GM23338 (cell line): ENCODE measurements at regions not wholly inside any gene's neighbourhood (a gene's known extent, or its start where the extent isn't known, plus 50 kb on each side); places are given as distances from the start of the nearest gene placed in this dataset.

Experiments
- ATAC-seq: fragments of 200-7000 bp; cut with Tn5 transposase; 3 replicates; pipeline ENCODE4 v1.9.1; 2020
- DNase-seq: peaks from one replicate; pipeline ENCODE4 v3.0.0-alpha.2; 2015; ENCODE audit warnings: low spot score
- H2AFZ ChIP-seq: fragments of 200-600 bp; sonication (generic); 2 replicates; pipeline ENCODE4 v1.8.0; 2016; ENCODE audit warnings: antibody characterized with exemption, mild to moderate bottlenecking, moderate library complexity
- H3F3A ChIP-seq: fragments of 200-600 bp; sonication (generic); replicated peaks from 2 replicates; pipeline ENCODE4 v1.8.0; 2017; ENCODE audit warnings: antibody characterized with exemption, mixed run types, low read depth
- H3K27ac ChIP-seq: fragments of 200-600 bp; sonication (generic); 2 replicates; pipeline ENCODE4 v1.6.1; 2016; ENCODE audit warnings: low read depth
- H3K27me3 ChIP-seq: fragments of 200-600 bp; sonication (generic); 2 replicates; pipeline ENCODE4 v1.8.0; 2016; ENCODE audit warnings: mild to moderate bottlenecking, mixed run types, moderate library complexity; ENCODE audit not compliant: insufficient read depth
- H3K36me3 ChIP-seq: fragments of 200-600 bp; sonication (generic); 2 replicates; pipeline ENCODE4 v1.8.0; 2016; ENCODE audit warnings: mild to moderate bottlenecking; ENCODE audit not compliant: insufficient read depth
- H3K4me1 ChIP-seq: fragments of 200-600 bp; sonication (generic); 2 replicates; pipeline ENCODE4 v1.8.0; 2016; ENCODE audit warnings: mild to moderate bottlenecking, moderate library complexity; ENCODE audit not compliant: insufficient read depth
- H3K4me2 ChIP-seq: fragments of 200-600 bp; sonication (generic); 2 replicates; pipeline ENCODE4 v1.7.1; 2017; ENCODE audit warnings: mixed run types
- H3K4me3 ChIP-seq: fragments of 200-600 bp; sonication (generic); 2 replicates; pipeline ENCODE4 v1.6.1; 2016; ENCODE audit warnings: mixed run types
- H3K79me2 ChIP-seq: fragments of 200-600 bp; sonication (generic); replicated peaks from 2 replicates; pipeline ENCODE4 v1.8.0; 2017; ENCODE audit warnings: mild to moderate bottlenecking; ENCODE audit not compliant: insufficient read depth
- H3K9me2 ChIP-seq: fragments of 200-600 bp; sonication (generic); 2 replicates; pipeline ENCODE4 v1.8.0; 2017; ENCODE audit not compliant: insufficient read depth
- H4K20me1 ChIP-seq: fragments of 200-600 bp; sonication (generic); replicated peaks from 2 replicates; pipeline ENCODE4 v1.8.0; 2017; ENCODE audit warnings: mild to moderate bottlenecking; ENCODE audit not compliant: insufficient read depth
- H3K27ac Mint-ChIP-seq: 2 replicates; pipeline ENCODE4 v1.8.0; 2020; ENCODE audit warnings: inconsistent platforms, mild to moderate bottlenecking, moderate library complexity, mixed read lengths
- H3K27me3 Mint-ChIP-seq: 3 replicates; pipeline ENCODE4 v1.8.0; 2022; ENCODE audit warnings: low read depth, mild to moderate bottlenecking, moderate library complexity, mixed read lengths, inconsistent platforms; ENCODE audit not compliant: insufficient read depth, poor library complexity
- H3K36me3 Mint-ChIP-seq: 3 replicates; pipeline ENCODE4 v1.8.0; 2021; ENCODE audit warnings: low read depth, mild to moderate bottlenecking, inconsistent platforms, moderate library complexity, mixed read lengths
- H3K4me1 Mint-ChIP-seq: 3 replicates; pipeline ENCODE4 v1.8.0; 2020; ENCODE audit warnings: mild to moderate bottlenecking, inconsistent platforms, mixed read lengths
- H3K4me3 Mint-ChIP-seq: 3 replicates; pipeline ENCODE4 v1.8.0; 2021; ENCODE audit warnings: moderate library complexity, mild to moderate bottlenecking, inconsistent platforms, mixed read lengths
- H3K9me3 Mint-ChIP-seq: 3 replicates; pipeline ENCODE4 v1.8.0; 2020; ENCODE audit warnings: moderate library complexity, mild to moderate bottlenecking, inconsistent platforms, mixed read lengths
- CREB1 ChIP-seq: fragments of 250-450 bp; sonication (Bioruptor Pico); IDR thresholded peaks from 2 replicates; pipeline ENCODE4 v1.5.0; 2020; ENCODE audit warnings: low read depth, mild to moderate bottlenecking, moderate library complexity
- EZH2 ChIP-seq: fragments of 200-600 bp; sonication (generic); IDR thresholded peaks from one replicate; pipeline ENCODE4 v1.8.0; 2017; ENCODE audit warnings: antibody characterized with exemption, mild to moderate bottlenecking, low read depth; ENCODE audit not compliant: unreplicated experiment
- EZH2phosphoT487 ChIP-seq: fragments of 200-600 bp; sonication (generic); IDR thresholded peaks from one replicate; pipeline ENCODE4 v1.8.1; 2018; ENCODE audit warnings: antibody characterized with exemption; ENCODE audit not compliant: unreplicated experiment
- JUNB ChIP-seq: IDR thresholded peaks from one replicate; pipeline ENCODE4 v1.6.1; 2016; ENCODE audit warnings: antibody characterized with exemption; ENCODE audit not compliant: unreplicated experiment
- NANOG ChIP-seq: IDR thresholded peaks from 2 replicates; pipeline ENCODE4 v1.6.1; 2016; ENCODE audit warnings: antibody characterized with exemption, borderline replicate concordance
- POLR2AphosphoS5 ChIP-seq: IDR thresholded peaks from 2 replicates; pipeline ENCODE4 v1.6.1; 2016; ENCODE audit warnings: antibody characterized with exemption, low read depth
- ZNF114 ChIP-seq: fragments of 250-450 bp; sonication (Bioruptor Pico); IDR thresholded peaks from 2 replicates; pipeline ENCODE4 v1.5.0; 2020; ENCODE audit warnings: mild to moderate bottlenecking, moderate library complexity
- ZNF331 ChIP-seq: fragments of 250-450 bp; sonication (Bioruptor Pico); IDR thresholded peaks from 2 replicates; pipeline ENCODE4 v1.5.0; 2020; ENCODE audit warnings: low read depth, mild to moderate bottlenecking, moderate library complexity
- ZNF462 ChIP-seq: fragments of 250-450 bp; sonication (Bioruptor Pico); IDR thresholded peaks from 2 replicates; pipeline ENCODE4 v1.5.0; 2020; ENCODE audit warnings: mild to moderate bottlenecking, moderate library complexity

- Histone ChIP-seq H3K4me1 (peaks cover 17% of the 10 kb centered on the region; the same call in 1 of the 2 replicates), H3K4me2 (no peak overlapping the region), H3K9me2 (no peaks in the 10 kb centered on the region), H3K27me3 (peaks cover 86% of the 10 kb centered on the region), H4K20me1 (no peaks in the 10 kb centered on the region; the same call in 1 of the 2 replicates), H3K27ac (no peak overlapping the region), H3K36me3 (no peaks in the 10 kb centered on the region), H3K4me3 (no peak overlapping the region), H3K79me2 (no peaks in the 10 kb centered on the region), H2AFZ (no peak overlapping the region), H3F3A (no peaks in the 10 kb centered on the region)
- ATAC-seq (no peak), DNase-seq (no peak)
- no peaks in the 10 kb centered on the region for H3K36me3 Mint-ChIP-seq
- TF ChIP-seq JUNB (no peak), CREB1 (CRISPR knock-in tag) (no peak), ZNF114 (CRISPR knock-in tag) (no peak), ZNF462 (CRISPR knock-in tag) (no peak), NANOG (no peak), ZNF331 (no peak)
- H3K4me1 Mint-ChIP-seq: peaks cover 29% of the 10 kb centered on the region
- H3K27me3 Mint-ChIP-seq: peaks cover 46% of the 10 kb centered on the region
- H3K9me3 Mint-ChIP-seq: no peaks in the 10 kb centered on the region; the same call in 2 of the 3 replicates
- no peak overlapping the region for H3K4me3 Mint-ChIP-seq
- no peak overlapping the region for H3K27ac Mint-ChIP-seq
Measured at GRCh38 chr10:100660945-100661344, 84.4 kb upstream of the PAX2 start.

- H3K27me3 Mint-ChIP-seq: peaks cover 45% of the 10 kb centered on the region
- Histone ChIP-seq H3K36me3 (no peaks in the 10 kb centered on the region), H2AFZ (no peak overlapping the region), H3K4me2 (no peak overlapping the region), H3K9me2 (no peaks in the 10 kb centered on the region), H3K79me2 (no peaks in the 10 kb centered on the region), H3K4me1 (peaks cover 17% of the 10 kb centered on the region; the same call in 1 of the 2 replicates), H3K27me3 (peaks cover 80% of the 10 kb centered on the region), H3K4me3 (no peak overlapping the region), H3F3A (no peaks in the 10 kb centered on the region), H3K27ac (no peak overlapping the region), H4K20me1 (no peaks in the 10 kb centered on the region; the same call in 1 of the 2 replicates)
- H3K9me3 Mint-ChIP-seq: no peaks in the 10 kb centered on the region; the same call in 2 of the 3 replicates
- no peak overlapping the region for H3K4me3 Mint-ChIP-seq
- H3K36me3 Mint-ChIP-seq: no peaks in the 10 kb centered on the region
- H3K27ac Mint-ChIP-seq: no peak overlapping the region
- DNase-seq: no peak
- H3K4me1 Mint-ChIP-seq: peaks cover 29% of the 10 kb centered on the region
- ATAC-seq: peak; percentile 23
- TF ChIP-seq EZH2: no peak
- TF ChIP-seq NANOG: no peak
- no peak for TF ChIP-seq POLR2AphosphoS5
- TF ChIP-seq CREB1 (CRISPR knock-in tag): no peak
- TF ChIP-seq EZH2phosphoT487: no peak
Measured at GRCh38 chr10:100661520-100661919, 83.9 kb upstream of the PAX2 start.
